PC-9 (cell line): ENCODE measurements at regions not wholly inside any gene's neighbourhood (a gene's known extent, or its start where the extent isn't known, plus 50 kb on each side); places are given as distances from the start of the nearest gene placed in this dataset.

Source experiments
- EZH2 ChIP-seq: fragments of 200-600 bp; sonication (generic); IDR thresholded peaks from 2 replicates; pipeline ENCODE4 v1.8.0; 2017; ENCODE audit warnings: antibody characterized with exemption, low read depth
- TF ChIP-seq, protein P1 (sequence below): fragments of 200-600 bp; sonication (generic); conservative IDR thresholded peaks from 2 replicates; pipeline ENCODE4 v1.6.1; 2017; ENCODE audit warnings: mixed run types, antibody characterized with exemption, mild to moderate bottlenecking, moderate library complexity

DNA sequence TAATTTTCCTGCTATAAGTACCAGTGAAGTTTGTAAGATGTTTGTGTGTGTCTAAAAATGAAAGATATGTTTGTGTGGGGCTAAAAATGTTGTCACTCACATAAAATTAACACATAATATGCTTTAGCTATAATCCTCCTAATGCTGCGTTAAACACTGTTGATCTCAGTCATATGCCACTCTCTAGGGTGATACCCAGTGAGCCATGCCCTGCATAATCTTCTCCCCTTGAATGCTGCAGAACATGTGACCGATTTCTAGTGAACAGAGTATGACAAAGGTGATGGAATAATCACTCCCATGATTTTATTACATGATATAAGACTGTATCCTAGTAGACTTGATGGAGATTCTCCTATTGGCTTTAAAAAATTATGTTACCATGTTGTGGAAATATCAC is 119.1 kb upstream of the EPHA5 start:
- TF ChIP-seq, protein P1, sequence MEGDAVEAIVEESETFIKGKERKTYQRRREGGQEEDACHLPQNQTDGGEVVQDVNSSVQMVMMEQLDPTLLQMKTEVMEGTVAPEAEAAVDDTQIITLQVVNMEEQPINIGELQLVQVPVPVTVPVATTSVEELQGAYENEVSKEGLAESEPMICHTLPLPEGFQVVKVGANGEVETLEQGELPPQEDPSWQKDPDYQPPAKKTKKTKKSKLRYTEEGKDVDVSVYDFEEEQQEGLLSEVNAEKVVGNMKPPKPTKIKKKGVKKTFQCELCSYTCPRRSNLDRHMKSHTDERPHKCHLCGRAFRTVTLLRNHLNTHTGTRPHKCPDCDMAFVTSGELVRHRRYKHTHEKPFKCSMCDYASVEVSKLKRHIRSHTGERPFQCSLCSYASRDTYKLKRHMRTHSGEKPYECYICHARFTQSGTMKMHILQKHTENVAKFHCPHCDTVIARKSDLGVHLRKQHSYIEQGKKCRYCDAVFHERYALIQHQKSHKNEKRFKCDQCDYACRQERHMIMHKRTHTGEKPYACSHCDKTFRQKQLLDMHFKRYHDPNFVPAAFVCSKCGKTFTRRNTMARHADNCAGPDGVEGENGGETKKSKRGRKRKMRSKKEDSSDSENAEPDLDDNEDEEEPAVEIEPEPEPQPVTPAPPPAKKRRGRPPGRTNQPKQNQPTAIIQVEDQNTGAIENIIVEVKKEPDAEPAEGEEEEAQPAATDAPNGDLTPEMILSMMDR = no peak
- no peak for TF ChIP-seq EZH2
